Tibial nerve (tissue), 3 donors: ENCODE measurements at regions not wholly inside any gene's neighbourhood (a gene's known extent, or its start where the extent isn't known, plus 50 kb on each side); places are given as distances from the start of the nearest gene placed in this dataset.

ENCODE experiments used
- POLR2A ChIP-seq, 2 donors: fragments of 450-650 bp; IDR thresholded peaks; one replicate each; pipeline ENCODE4 v1.6.1; 2017; ENCODE audit warnings: antibody characterized with exemption in 2 of 2, mild to moderate bottlenecking in 2 of 2, moderate library complexity in 2 of 2
- TF ChIP-seq, protein P1 (sequence below), 5 experiments: fragments of 200-600 bp in 3 of 5; fragments of 450-650 bp in 2 of 5; sonication (generic) in 3 of 5; IDR thresholded peaks; one replicate each; pipeline ENCODE4 v1.5.1; 2016 to 2019; ENCODE audit warnings: antibody characterized with exemption in 5 of 5, mild to moderate bottlenecking in 3 of 5, moderate library complexity in 2 of 5

DNA sequence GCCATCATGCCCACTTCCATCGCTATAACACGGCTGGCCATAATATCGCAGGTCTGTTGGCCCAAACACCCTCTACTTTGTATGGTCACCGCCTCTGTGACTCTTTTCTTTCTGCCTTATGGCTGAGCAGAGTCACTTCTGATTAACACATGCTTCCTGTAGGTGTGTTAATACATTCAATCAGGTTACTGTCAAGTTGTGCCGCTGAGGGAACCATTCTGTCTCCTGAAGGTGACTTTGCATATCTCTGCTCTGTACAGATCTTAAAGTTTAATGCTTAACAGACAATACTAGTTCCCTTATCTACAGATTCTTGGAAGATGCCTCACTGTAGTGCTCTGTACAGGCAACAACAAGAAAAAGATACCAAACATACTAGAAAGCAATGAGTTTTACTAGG, 393.1 kb downstream of the CADM1 start:
- TF ChIP-seq, protein P1, sequence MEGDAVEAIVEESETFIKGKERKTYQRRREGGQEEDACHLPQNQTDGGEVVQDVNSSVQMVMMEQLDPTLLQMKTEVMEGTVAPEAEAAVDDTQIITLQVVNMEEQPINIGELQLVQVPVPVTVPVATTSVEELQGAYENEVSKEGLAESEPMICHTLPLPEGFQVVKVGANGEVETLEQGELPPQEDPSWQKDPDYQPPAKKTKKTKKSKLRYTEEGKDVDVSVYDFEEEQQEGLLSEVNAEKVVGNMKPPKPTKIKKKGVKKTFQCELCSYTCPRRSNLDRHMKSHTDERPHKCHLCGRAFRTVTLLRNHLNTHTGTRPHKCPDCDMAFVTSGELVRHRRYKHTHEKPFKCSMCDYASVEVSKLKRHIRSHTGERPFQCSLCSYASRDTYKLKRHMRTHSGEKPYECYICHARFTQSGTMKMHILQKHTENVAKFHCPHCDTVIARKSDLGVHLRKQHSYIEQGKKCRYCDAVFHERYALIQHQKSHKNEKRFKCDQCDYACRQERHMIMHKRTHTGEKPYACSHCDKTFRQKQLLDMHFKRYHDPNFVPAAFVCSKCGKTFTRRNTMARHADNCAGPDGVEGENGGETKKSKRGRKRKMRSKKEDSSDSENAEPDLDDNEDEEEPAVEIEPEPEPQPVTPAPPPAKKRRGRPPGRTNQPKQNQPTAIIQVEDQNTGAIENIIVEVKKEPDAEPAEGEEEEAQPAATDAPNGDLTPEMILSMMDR (IDR thresholded peaks at IDR 0.05) = no peak
- no peak for TF ChIP-seq POLR2A (IDR thresholded peaks at IDR 0.05)
